Lower leg skin (tissue), 3 donors: ENCODE measurements at regions not wholly inside any gene's neighbourhood (a gene's known extent, or its start where the extent isn't known, plus 50 kb on each side); places are given as distances from the start of the nearest gene placed in this dataset.

Source experiments
- CTCF ChIP-seq, 3 donors: fragments of 450-650 bp; IDR thresholded peaks; one replicate each; pipeline ENCODE4 v1.5.1; 2016; ENCODE audit warnings: antibody characterized with exemption in 3 of 3, mild to moderate bottlenecking in 3 of 3, moderate library complexity in 2 of 3
- POLR2A ChIP-seq, 2 donors: fragments of 450-650 bp; IDR thresholded peaks; one replicate each; pipeline ENCODE4 v1.6.1; 2016 to 2017; ENCODE audit warnings: antibody characterized with exemption in 2 of 2, mild to moderate bottlenecking in 1 of 2, moderate library complexity in 1 of 2

GRCh38 chr7:50181081-50181480, 88.0 kb upstream of the ZPBP start:
- no peak for TF ChIP-seq CTCF (IDR thresholded peaks at IDR 0.05)
- no peak for TF ChIP-seq POLR2A (IDR thresholded peaks at IDR 0.05)
